ENCODE measurements at regions not wholly inside any gene's neighbourhood (a gene's known extent, or its start where the extent isn't known, plus 50 kb on each side); places are given as distances from the start of the nearest gene placed in this dataset.
A peak's percentile ranks its signal among the peaks of the same experiment; 100 is the strongest.

GRCh38 chr10:1989090-1989489, 251.8 kb upstream of the ADARB2 start:
- H3K27ac ChIP-seq = no peak overlapping the region
- TF ChIP-seq CTCF (conservative IDR thresholded peaks at IDR 0.05; ENCODE audit: low read depth) = no peak
- ChIA-PET POLR2A (ENCODE audit: low non-redundant PET) (no interaction called here), CTCF (no interaction called here)
- DNase-seq (ENCODE audit: low spot score) = no peak

- POLR2A ChIA-PET (ENCODE audit: low non-redundant PET) = no interaction called here
- DNase-seq (ENCODE audit: low spot score) = no peak
- no peak overlapping the region for H3K27ac ChIP-seq
- TF ChIP-seq CTCF (conservative IDR thresholded peaks at IDR 0.05; ENCODE audit: low read depth) = no peak
- CTCF ChIA-PET = no interaction called here
Measured at GRCh38 chr10:1981976-1982375, 244.7 kb upstream of the ADARB2 start.

- no peak for DNase-seq (ENCODE audit: low spot score)
- ChIA-PET CTCF (no interaction called here), POLR2A (ENCODE audit: low non-redundant PET) (no interaction called here)
- TF ChIP-seq CTCF (conservative IDR thresholded peaks at IDR 0.05; ENCODE audit: low read depth) = no peak
- no peak overlapping the region for H3K27ac ChIP-seq
Measured at GRCh38 chr10:1980459-1980858, 243.1 kb upstream of the ADARB2 start.

- POLR2A ChIA-PET (ENCODE audit: low non-redundant PET) = no interaction called here
Measured at GRCh38 chr10:1978584-1978983, 241.3 kb upstream of the ADARB2 start.

GRCh38 chr10:1977461-1977860, 240.1 kb upstream of the ADARB2 start:
- CTCF ChIA-PET = no interaction called here
- no peak for TF ChIP-seq CTCF (conservative IDR thresholded peaks at IDR 0.05; ENCODE audit: low read depth)
- DNase-seq (ENCODE audit: low spot score) = no peak
- POLR2A ChIA-PET (ENCODE audit: low non-redundant PET) = no interaction called here
- H3K27ac ChIP-seq = no peak overlapping the region

More at GRCh38 chr10:1978584-1978983, 241.3 kb upstream of the ADARB2 start:
- H3K27ac ChIP-seq = peak overlapping the region; percentile 63
- peak; percentile 81 for DNase-seq (ENCODE audit: low spot score)
- no peak for TF ChIP-seq CTCF (conservative IDR thresholded peaks at IDR 0.05; ENCODE audit: low read depth)
- CTCF ChIA-PET = no interaction called here

- POLR2A ChIA-PET (ENCODE audit: low non-redundant PET) = no interaction called here
- CTCF ChIA-PET = interaction anchor here (0.5 to 0.6 kb wide), 3 partner anchors 117 to 525 kb away, joined by 3 to 10 read pairs (median 3); no protein-coding TSS in a partner anchor
- no peak for DNase-seq (ENCODE audit: low spot score)
- no peak overlapping the region for H3K27ac ChIP-seq
- TF ChIP-seq CTCF (conservative IDR thresholded peaks at IDR 0.05; ENCODE audit: low read depth) = no peak
Measured at GRCh38 chr10:1972406-1972805, 235.1 kb upstream of the ADARB2 start.
